SK-N-SH (cell line): ENCODE measurements at regions not wholly inside any gene's neighbourhood (a gene's known extent, or its start where the extent isn't known, plus 50 kb on each side); places are given as distances from the start of the nearest gene placed in this dataset.

Experiments used
- JUND ChIP-seq: IDR thresholded peaks from 2 replicates; pipeline ENCODE4 v1.4.0; 2012
- RXRA ChIP-seq: IDR thresholded peaks from 2 replicates; pipeline ENCODE4 v1.4.0; 2012; ENCODE audit warnings: low read depth, mild to moderate bottlenecking, borderline replicate concordance
- TCF12 ChIP-seq: IDR thresholded peaks from 2 replicates; pipeline ENCODE4 v1.4.0; 2012

GRCh38 chr4:177796841-177797240 lies 354.6 kb upstream of the AGA start:
- no peak for TF ChIP-seq TCF12
- no peak for TF ChIP-seq RXRA
- no peak for TF ChIP-seq JUND
